ENCODE measurements at regions not wholly inside any gene's neighbourhood (a gene's known extent, or its start where the extent isn't known, plus 50 kb on each side); places are given as distances from the start of the nearest gene placed in this dataset.

GRCh38 chr9:107620801-107621200 lies 131.2 kb upstream of the KLF4 start:
- DNase-seq = no peak

DNA sequence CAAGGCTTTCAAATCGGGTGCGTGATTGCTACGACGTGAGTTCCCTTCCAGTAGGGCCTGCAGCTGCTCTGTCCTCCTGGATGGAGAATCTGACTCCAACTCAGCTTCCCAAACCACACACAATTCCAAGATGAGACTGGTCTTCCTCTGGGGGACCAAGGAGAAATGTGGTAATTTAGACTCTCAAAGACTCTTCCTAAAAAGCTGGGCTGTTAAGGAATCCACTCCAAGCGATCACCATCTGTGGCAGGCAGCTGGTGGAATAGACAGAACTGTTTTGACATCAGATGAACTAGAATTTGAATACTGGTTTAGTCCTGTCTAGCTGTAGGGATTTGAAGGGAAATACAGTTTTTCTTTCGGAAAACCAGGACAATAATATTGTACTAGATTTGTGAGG lies 130.7 kb upstream of the KLF4 start:
- no peak for DNase-seq

DNA sequence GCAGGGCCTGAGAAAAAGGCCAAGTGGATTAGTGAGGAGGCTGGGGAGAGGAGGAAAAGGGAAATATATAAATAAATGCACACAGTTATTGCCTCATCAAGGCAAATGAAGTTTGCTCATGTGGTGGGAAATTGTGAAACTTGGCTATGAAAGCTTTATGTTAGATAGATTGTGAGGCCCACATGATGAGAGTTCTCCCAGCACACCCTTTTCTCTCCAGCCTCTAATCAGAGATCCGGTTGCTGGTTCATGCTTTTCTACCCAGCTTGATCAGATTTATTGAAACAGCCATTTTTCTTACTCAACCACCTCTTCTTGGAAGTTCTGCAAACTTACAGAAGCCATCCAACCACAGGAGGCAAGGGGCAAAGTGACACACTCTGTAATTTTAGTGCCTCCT lies 125.8 kb upstream of the KLF4 start:
- no peak for DNase-seq

DNA sequence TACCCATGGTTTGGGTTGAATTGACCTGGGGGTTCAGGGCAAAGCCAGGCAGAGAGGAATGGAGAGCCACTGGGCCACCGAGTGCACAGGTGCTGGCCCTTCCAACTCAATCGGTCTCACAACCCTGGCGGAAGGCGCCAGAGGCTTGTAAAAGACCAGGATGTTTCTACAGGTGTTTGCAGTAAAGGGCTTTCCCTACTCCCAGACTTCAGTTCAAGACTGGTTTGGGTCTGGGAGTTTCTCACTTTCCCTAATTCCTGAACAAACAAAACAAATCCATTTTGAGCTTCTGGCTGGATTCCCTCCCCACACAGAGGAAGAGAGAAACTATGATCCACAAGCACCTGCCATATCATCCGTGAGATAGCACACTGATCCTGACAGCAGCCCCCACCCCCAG lies 125.2 kb upstream of the KLF4 start:
- no peak for DNase-seq

GRCh38 chr9:107613321-107613720 lies 123.8 kb upstream of the KLF4 start:
- DNase-seq = no peak

GRCh38 chr9:107612136-107612535 lies 122.6 kb upstream of the KLF4 start:
- DNase-seq = no peak

GRCh38 chr9:107609547-107609946 lies 120.0 kb upstream of the KLF4 start:
- no peak for DNase-seq

DNA sequence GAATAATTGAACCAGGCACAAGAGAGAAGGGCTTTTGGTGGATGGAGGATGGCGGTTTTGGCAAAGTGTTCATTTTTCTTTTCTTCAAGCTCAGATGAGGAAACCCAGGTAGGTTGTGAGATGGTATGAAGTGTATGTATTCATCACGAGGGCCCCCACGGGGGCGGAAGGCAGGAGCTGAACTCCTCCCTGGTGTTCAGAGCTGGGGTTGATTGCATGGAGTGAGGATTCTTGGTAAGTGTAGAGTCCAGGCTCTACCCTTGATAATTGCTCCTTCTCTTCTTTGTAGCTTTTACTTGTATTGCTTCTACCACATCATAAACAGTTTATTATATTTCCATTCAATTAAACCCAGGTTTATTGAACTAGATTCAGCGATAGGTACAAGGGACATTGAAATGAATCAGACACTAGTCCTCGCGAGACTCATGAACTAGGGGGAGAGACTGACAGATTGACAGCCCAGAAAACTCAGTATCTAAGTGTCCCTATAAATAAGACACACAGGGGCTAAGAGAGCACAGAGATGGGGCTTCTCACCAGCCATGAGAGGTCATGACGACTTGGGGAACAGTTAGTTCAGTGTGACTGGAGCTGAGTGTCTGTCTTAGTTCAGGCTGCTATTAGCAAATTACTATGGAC lies 116.7 kb upstream of the KLF4 start:
- no peak for DNase-seq

GRCh38 chr9:107605041-107605440 lies 115.5 kb upstream of the KLF4 start:
- no peak for DNase-seq

DNA sequence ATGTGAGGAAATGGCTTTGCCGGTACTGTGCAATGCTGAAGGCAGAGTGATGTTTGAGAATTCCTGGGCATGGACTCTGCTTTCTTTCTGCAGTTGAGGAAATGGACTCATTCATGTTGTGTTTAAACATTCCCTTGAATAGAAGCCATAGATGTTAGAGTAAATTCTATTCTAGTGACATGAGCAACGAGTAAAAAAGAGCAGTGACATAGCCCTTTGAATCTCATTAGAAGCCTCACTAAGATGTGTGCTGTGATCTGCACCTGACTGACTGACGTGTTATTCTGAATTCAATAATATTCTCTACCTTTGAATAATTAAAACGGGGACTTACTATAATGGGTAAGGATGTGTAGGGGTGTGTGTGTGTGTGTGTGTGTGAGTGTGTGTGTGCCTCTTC lies 113.7 kb upstream of the KLF4 start:
- DNase-seq = no peak

DNA sequence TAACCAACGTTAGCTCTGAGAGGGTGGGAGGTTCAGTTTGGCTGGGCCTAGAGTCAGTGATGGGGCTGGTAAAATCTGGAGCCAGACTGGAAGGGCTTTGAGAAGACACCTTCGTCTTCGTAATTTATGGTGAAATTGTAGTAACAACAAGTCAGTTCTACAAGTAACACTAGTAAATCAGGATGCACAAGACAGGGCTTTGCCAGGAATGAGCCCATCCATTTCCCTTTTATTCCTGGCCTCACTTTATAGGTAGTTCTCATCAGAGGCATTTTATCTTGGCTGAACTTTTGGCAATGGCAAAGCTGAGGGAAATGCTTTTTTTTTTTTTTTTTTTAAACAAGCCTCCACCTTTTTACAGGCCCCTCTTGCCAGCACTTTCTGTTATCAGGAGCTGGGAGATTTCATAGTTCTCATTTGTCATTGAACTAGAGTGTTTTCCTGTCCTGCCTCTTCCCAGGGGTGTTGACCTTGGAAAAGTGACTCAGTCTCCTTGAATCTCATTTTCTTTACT lies 110.5 kb upstream of the KLF4 start:
- DNase-seq = no peak

GRCh38 chr9:107597743-107598217 lies 108.2 kb upstream of the KLF4 start:
- DNase-seq = no peak

DNA sequence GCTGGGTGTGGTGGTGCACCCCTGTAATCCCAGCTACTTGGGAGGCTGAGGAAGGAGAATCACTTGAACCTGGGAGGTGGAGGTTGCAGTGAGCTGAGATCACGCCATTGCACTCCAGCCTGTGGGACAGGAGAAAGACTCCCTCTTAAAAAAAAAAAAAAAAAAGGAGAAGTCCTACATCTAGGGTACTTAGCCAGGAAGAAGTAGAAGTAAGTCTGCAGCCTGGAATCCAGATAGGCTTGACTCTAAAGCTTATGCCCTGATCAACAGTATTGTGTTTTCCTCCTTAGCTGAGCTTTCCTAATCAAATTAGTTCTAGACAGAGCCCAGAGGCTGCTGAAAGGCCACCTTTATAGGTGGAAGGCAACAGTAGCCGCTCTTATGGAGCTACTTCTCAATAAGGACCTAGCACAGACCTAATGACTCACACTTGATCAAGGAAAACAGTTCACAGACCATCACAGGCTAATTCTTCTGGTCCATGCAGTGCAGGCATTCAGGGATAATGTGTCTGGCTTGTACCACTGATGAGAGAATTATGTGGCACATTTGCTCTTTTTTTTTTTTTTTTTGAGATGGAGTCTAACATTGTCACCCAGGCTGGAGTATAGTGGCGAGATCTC lies 105.5 kb upstream of the KLF4 start:
- DNase-seq = no peak

GRCh38 chr9:107593224-107593870 lies 103.8 kb upstream of the KLF4 start:
- DNase-seq = no peak

DNA sequence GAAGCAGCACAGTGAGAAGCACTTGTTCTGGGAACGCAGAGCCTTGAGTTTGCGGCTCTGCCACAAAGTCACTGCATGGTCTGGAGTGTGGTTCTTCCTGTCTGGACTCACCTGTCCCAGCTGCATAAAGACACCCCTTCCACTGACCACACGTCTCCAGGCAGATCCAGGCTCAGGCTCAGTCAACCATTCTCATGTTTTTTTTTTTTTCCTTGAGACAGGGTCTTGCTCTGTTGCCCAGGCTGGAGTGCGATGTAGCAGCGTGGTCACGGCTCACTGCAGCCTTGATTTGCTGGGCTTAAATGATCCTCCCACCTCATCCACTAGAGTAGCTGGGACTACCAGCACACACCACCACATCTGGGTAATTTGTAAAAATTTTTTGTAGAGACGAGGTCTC lies 102.9 kb upstream of the KLF4 start:
- DNase-seq = no peak

DNA sequence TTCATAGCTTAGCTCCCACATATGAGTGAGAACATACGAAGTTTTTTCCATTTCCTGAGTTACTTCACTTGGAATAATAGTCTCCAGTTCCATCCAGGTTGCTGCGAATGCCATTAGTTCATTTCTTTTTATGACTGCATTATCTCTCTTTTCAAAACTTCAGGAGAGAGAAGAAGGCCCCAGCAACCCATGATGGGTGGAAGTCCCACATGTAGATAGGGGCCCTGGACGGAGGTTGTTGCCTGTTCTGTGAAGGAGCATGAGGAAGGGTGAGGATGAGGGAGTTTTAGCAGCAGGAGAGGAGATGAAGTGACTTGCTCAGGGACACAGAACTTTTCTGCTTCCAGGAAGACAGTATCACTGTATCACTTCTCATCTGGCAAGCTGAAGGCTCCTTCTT lies 102.2 kb upstream of the KLF4 start:
- no peak for DNase-seq

- no peak for DNase-seq
These were observed 98.8 kb upstream of the KLF4 start for GRCh38 chr9:107588393-107588792.

GRCh38 chr9:107587191-107587963 lies 97.8 kb upstream of the KLF4 start:
- DNase-seq = no peak

- no peak for DNase-seq
These were observed 96.9 kb upstream of the KLF4 start for GRCh38 chr9:107586493-107586892.

DNA sequence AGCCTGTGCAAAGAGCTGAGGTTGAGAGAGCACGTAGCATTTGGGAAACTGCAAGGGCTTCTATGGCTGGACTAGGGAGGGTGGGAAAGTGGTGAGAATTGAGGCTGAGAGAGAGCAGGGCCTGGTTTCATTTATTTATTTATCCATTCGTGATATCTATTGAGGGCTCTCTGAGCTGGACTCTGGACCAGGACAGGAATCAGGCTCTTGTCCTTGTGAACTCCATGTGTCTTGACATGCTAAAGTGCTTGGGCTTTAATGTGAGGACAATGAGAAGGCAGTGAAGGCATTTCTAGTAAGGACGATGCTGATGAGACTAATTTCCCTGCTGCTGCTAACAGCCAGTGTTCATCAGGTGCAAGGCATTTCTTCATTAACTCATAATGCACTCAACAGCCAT lies 95.9 kb upstream of the KLF4 start:
- no peak for DNase-seq

DNA sequence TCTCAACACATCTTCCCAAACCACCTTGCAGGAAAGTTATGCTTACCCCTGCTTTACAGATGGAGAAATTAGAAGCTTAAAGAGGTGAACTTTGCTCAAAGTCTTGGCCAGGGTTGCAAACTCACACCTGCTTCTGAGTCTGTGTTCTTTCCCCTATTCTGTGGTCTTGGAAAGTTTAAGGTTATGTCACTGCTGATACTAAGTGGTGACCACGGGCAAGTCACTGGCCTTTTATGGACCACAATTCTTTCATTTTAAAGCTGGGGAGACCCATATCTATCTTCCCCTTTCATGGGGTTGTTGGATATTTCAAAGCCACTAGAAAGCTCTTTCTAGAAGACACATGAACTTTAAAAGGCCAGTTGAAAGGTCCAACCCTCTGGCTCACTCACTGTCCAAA lies 95.4 kb upstream of the KLF4 start:
- no peak for DNase-seq

DNA sequence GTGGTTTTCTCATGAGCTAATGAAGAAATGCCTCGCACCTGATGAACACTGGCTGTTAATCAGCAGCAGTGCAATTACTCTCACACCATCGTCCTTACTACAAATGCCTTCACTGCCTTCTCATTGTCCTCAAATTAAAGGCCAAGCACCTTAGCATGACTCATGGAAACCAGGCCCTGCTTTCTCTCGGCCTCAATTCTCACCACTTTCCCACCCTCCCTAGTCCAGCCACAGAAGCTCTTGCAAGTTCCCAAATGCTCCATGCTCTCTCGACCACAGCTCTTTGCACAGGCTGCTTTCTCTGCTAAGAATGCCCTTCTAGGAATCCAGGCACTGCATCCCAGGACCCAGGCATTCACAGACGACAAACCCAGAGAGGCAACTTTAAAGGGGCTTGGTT lies 94.6 kb upstream of the KLF4 start:
- DNase-seq = no peak

- DNase-seq = no peak
These were observed 87.7 kb upstream of the KLF4 start for GRCh38 chr9:107577140-107577776.
